Fibroblast of villous mesenchyme (primary cell): ENCODE measurements at regions not wholly inside any gene's neighbourhood (a gene's known extent, or its start where the extent isn't known, plus 50 kb on each side); places are given as distances from the start of the nearest gene placed in this dataset.

Experiments used
- DNase-seq: peaks from one replicate; pipeline ENCODE4 v3.0.0-alpha.2; 2010; ENCODE audit warnings: low read depth
- H3K4me3 ChIP-seq: 2 replicates; pipeline ENCODE4 v1.5.1; 2011; ENCODE audit warnings: low read depth, mild to moderate bottlenecking, low read length
- TF ChIP-seq, protein P1 (sequence below): IDR thresholded peaks from 2 replicates; pipeline ENCODE4 v1.5.1; 2012; ENCODE audit warnings: low read depth, mild to moderate bottlenecking, low read length; ENCODE audit not compliant: insufficient read depth

DNA sequence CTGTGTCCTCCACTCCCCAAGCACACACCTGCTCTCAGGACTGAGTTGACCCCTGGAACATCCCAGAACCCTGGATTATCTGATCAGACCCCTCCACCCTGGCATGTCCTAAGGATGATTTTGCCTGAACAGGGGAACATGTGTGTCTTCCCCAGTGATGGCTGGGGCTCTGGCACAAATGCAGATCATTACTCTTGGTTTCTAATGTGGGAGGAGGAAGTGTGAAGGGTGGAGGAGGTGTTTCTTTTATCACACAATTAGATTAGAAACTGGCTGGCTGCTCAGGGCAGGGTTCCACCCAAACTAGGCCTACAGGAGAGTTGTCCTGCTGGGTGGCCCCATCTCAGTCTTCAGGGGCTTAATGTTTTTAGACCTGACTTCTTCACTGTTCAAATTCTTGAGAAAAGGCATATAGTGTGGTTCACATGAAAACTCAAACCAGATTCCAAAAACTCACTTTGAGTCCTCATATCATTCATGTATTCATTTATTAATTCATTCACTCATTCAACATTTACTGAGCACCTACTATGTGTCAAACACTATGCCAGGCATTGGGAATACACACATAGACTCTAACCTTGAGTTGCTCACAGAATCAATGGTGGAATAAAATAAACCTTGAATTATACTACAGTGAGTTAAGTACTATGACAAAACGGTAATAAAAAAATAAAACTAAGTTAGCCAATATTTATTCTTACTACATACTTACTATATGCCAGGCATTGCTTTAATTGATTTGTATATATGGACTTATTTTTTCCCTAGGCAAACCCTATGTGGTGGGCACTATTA, 221.8 kb upstream of the JUN start:
- no peak overlapping the region for H3K4me3 ChIP-seq
- TF ChIP-seq, protein P1, sequence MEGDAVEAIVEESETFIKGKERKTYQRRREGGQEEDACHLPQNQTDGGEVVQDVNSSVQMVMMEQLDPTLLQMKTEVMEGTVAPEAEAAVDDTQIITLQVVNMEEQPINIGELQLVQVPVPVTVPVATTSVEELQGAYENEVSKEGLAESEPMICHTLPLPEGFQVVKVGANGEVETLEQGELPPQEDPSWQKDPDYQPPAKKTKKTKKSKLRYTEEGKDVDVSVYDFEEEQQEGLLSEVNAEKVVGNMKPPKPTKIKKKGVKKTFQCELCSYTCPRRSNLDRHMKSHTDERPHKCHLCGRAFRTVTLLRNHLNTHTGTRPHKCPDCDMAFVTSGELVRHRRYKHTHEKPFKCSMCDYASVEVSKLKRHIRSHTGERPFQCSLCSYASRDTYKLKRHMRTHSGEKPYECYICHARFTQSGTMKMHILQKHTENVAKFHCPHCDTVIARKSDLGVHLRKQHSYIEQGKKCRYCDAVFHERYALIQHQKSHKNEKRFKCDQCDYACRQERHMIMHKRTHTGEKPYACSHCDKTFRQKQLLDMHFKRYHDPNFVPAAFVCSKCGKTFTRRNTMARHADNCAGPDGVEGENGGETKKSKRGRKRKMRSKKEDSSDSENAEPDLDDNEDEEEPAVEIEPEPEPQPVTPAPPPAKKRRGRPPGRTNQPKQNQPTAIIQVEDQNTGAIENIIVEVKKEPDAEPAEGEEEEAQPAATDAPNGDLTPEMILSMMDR, result no peak
- no peak for DNase-seq

DNA sequence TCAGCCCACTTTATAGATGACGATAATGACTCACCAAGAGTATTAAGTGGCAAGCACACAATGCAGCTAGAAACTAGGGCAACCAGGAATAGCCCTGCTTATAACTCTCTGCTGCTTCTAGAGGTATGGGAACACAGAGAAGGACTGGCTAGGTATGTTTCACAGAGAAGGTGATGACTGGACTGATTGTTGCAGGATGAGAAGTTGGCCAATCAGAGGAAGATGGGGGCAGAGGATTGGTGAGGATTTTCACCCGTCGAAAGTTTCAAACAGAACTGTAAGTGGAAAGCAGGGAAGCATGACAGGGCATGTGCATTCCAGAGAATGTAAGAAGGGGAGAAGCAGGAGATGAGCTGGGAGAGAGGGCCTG, 222.4 kb upstream of the JUN start:
- TF ChIP-seq, protein P1, result no peak
- no peak overlapping the region for H3K4me3 ChIP-seq
- no peak for DNase-seq

DNA sequence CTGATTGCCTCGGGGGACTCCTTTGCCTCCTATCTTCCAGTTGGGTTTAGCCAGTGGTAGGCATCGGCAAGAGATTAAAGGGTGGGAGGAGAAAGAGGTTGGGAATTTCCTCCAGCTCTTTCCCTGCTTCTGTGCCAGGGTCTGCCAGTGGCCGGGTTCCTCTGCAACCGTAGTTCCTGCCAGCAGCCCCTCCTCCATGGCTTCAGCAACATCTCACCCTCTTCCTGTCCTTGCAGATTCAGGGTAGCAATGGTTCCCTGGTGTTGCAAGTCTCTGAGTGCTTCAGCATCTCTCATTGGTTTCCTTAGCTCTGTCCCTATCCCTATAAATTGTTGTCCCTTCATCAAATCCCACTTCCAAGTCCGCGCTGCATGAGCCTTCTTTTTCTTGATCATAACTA, 223.1 kb upstream of the JUN start:
- TF ChIP-seq, protein P1, result no peak
- DNase-seq, result no peak
- no peak overlapping the region for H3K4me3 ChIP-seq

DNA sequence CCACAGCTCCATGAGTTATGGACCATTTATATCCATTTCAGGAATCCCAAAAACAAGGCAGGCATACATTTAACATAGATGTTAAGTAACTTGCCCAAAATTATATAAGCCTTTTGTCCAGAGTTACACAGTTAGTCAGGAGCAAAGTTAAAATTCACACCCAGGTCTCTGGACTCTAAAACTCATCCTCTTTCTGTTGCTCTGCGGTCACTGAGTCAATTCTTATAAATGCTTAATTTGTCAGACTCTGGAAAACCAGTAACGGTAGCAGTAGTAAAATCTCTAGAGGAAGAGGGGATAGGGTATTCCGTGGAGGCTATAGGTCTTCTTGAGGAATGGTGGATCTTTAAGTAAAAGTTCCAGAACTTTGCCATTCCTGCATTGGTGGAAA, 223.6 kb upstream of the JUN start:
- DNase-seq, result no peak
- TF ChIP-seq, protein P1, result no peak
- H3K4me3 ChIP-seq, result no peak overlapping the region

DNA sequence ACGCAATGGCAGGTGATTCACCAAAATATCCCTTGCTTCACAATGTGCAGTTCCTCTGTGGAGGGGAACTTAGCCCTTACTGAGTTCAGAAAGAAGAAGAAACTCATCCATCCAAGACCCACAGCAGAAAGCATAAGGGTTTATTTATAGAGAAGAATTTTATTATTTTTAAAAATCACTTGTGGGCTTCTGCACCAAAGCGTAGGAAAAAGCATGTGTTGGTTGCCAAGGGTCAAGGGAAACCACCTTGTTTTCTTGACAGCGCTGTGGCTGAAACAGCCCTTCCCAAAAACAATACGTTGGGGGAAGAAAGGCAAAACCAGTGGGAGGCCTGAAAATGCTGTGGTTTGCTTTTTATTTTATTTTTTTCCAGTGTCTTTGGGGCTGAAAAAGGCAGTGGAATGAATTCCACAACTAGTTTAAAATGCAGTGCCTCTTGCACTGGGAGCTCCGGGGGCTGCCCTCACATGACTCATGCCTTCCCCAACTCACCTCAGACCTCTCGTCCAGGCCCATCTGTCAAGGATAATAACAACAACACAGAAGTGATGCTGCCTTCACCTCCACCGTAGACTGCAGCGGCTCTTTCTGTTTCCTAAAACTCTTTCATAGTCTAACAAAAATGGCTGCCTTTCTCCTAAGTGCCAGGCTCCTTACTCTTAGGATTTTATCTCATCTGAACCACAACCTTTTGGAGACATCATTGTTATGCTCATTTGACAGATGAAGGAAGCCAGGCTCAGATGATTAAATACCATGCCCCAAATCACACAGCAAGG, 224.2 kb upstream of the JUN start:
- H3K4me3 ChIP-seq, result no peak overlapping the region
- peak; percentile 57 for DNase-seq
- TF ChIP-seq, protein P1, result no peak

DNA sequence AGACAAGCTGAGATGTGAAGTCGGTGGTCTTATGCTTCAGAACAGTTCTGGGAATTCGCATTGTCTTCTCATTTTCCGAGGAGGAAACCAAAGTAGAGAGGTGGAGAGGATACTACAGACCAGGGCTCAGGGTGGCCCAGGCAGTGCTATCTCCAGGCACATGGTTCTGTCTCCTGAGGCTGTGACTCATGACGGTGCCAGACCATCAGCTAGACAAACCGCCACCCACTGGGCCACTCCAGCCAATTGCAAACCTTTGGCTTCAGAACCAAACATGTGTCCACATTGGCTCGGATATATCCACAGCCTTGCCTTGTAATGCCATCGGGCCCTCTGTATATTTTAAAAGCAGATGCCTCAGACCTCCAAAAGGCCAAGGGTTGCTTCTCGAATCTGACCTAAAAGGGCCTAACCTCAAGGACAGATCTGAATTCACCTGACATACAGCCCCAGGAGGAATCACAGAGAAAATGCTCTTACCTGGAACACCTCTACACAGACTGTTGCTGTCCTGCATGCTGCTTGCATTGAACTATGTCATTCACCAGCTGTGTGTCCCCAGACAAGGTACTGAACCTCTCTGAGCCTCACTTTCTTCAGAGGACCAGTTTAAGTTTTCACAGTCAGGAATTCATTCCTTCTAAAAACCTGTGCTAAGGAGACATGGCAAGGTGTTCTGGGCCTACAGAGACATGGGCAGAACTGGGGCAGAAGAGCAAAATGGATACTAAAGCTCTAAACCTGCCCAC, 224.9 kb upstream of the JUN start:
- no peak overlapping the region for H3K4me3 ChIP-seq
- DNase-seq, result peak; percentile 36
- TF ChIP-seq, protein P1, result no peak
